NB4 (cell line): ENCODE measurements at regions not wholly inside any gene's neighbourhood (a gene's known extent, or its start where the extent isn't known, plus 50 kb on each side); places are given as distances from the start of the nearest gene placed in this dataset.

ENCODE experiments used
- CTCF ChIP-seq: IDR thresholded peaks from one replicate; pipeline ENCODE4 v1.5.1; 2012; ENCODE audit warnings: low read depth, low read length
- MYC ChIP-seq: IDR thresholded peaks from 2 replicates; pipeline ENCODE4 v1.6.1; 2011; ENCODE audit warnings: low read depth, low read length
- POLR2A ChIP-seq: IDR thresholded peaks from 2 replicates; pipeline ENCODE4 v1.6.1; 2011; ENCODE audit warnings: mild to moderate bottlenecking; ENCODE audit not compliant: insufficient read length; ENCODE audit errors: extremely low read depth

- TF ChIP-seq CTCF, result no peak
- TF ChIP-seq POLR2A, result no peak
- no peak for TF ChIP-seq MYC
Measured at GRCh38 chr18:29488617-29489016, 1311.7 kb upstream of the CDH2 start.
